MM.1S (cell line): ENCODE measurements at regions not wholly inside any gene's neighbourhood (a gene's known extent, or its start where the extent isn't known, plus 50 kb on each side); places are given as distances from the start of the nearest gene placed in this dataset.

Experiments used
- CTCF ChIP-seq: fragments of 300-600 bp; sonication (generic); IDR thresholded peaks from 2 replicates; pipeline ENCODE4 v1.5.1; 2016; ENCODE audit warnings: antibody characterized with exemption, low read length, mixed read lengths
- EZH2 ChIP-seq: fragments of 300-600 bp; sonication (generic); optimal IDR thresholded peaks from 2 replicates; pipeline ENCODE3; 2017; ENCODE audit warnings: low read depth, mild to moderate bottlenecking, antibody characterized with exemption, low read length, mixed read lengths

DNA sequence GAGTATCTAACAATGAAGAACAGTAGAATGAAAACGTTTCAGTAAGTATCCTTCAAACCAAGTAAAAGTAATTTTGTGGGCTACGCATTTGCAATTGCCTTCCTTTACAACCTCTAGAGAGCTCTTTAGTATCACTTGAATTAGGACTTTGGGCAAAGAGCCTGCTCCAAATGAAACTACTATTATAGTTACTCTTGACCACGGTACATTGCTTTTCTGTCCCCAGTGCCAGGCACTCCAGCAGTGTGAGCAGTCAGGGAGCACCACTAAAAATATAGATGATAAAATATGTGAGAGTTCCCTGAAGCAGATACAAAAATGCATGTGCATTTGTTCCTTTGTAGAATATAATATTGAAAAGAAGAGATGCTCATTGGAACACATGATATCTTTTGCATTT lies 450.1 kb upstream of the MANEA start:
- no peak for TF ChIP-seq CTCF
- no peak for TF ChIP-seq EZH2
